ENCODE measurements at regions not wholly inside any gene's neighbourhood (a gene's known extent, or its start where the extent isn't known, plus 50 kb on each side); places are given as distances from the start of the nearest gene placed in this dataset.

DNA sequence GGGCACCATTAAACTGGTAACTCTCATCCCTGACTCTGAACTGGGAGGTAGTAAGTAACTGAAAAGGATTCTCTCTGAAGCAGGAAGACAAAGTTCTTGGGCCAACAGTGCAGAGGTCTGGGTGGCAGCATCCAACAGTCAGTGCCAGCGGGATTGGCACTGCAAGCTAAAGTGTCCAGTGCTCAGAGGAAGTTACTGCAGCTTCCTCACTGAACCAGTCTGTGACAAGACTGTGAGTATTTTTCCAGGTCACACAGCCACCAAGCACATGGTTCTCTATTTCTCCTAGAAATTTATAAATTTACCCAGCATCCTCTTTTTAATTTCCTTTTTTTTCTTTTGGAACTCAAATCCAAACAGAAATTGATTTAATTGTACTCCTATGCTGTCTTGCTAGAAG, 81.6 kb upstream of the FAR2 start:
- DNase-seq = no peak

GRCh38 chr12:29070309-29070708, 78.8 kb upstream of the FAR2 start:
- DNase-seq = no peak

DNA sequence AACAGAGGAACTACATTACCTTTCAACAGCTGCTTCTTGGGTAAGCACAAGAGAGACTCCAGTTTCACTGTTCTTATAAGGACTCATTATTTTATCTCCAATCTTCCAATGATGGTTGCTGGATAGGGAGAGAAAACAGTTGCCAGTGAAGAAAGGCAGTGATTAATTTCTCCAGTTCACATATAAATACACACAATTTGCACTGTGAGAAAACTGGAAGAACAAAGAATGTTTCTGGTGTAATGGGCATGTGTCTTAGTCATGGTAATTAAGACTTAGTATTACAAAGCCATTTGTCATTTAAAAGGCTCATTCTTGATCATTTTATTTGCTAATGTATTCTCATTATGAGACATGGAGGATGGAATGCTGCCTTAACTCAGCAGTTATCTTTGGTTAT, 78.0 kb upstream of the FAR2 start:
- DNase-seq = no peak

GRCh38 chr12:29072631-29073030, 76.4 kb upstream of the FAR2 start:
- no peak for DNase-seq

DNA sequence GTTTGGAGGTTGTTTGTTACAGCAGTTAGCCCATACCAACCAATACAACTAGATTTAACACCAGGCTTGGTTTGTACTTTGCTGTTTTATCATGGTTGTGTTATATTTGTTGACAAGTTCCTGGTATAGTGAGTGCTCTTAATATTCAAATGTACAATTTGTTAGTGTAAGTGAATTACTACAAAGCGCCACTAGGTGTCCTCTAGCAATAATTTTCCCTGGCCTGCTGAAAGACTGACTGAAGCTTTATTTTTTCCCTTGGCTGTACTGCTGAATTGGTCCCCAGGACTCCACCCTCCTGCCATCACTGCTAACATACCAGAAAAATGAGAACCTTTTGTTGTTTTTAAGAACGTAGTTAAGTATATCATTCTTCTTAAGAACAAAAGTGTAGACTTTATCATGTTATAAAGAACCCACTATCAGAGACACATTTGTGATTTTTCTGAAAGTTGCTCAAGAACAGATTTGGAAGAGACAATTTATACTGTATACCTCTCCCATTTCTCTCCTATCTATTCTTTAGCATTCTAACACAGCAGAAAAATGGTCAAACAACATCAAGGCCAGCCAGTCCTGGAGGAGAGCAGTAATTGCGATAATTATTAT, 75.3 kb upstream of the FAR2 start:
- DNase-seq = peak in 1 of 2 experiments; percentile 23

GRCh38 chr12:29081101-29081500, 68.0 kb upstream of the FAR2 start:
- no peak for DNase-seq

- no peak for DNase-seq
Measured at GRCh38 chr12:29082522-29082921, 66.6 kb upstream of the FAR2 start.

DNA sequence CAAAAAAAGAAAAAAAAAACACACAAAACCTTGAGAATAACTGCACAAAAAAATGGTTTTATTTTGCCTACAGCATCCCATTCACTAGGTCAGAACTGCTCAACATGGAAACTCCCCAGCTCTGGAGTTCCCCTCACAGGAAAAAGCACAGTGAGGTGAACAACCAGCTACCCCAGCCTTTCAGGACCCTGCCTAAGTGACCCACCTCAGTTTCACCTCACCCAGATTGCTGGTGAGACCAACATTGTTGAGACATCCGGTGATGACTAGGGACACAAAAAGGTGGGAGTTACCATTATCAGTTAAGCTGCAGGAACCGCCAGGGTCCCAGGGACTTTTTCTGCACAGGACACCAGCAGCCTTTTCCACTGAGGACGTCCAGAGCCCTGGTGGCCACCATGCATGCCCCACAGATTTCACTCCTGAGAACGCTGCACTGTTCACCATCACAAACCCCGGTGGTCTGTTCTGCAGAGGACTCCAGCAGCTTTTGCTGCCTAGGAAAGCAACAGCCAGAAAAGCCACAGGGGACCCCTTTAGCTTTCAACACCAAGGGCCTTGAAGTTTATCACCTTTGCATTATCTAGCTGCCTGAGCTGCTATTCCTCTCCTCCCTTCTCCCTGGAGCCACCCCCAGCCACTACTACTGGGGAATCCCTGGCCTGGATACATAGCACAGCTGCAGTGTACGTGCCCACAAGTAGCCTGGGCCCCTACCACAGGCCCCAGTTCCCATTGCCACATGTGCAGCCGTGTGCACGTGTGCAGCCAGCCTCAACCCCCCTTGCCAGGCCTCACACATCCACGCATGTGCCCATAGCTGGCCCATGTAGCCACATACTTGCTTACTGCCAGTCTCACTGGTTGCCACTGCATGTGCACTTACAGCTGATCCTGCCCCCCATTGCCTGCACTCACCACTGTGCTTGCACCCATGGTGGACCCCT, 62.5 kb upstream of the FAR2 start:
- DNase-seq = no peak

DNA sequence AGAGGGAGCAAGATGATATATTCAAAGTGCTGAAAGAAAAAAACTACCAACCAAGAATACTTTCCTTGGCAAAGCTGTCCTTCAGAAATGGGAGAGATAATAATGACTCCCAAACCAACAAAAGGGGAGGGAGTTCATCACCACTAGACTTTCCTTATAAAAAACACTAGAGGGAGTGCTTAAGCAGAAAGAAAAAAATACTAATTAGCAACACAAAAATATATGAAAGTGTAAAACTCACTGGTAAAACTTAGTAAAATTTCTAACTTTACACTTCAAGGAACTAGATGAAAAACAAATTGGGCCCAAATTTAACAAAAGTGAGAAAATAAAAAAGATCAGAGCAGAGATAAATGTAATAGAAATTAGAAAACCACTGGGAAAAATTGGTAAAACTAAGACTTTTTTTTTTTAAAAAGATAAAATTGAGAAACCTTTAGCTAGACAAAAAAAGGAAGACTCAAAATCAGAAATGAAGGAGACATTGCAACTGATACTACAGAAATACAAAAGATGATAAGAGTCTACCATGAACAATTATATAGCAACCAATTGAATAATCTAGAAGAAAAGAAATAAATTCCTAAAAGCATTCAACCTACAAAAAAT, 60.4 kb upstream of the FAR2 start:
- DNase-seq = no peak

Measured in NCI-H1930 (cell line).